DND-41 (cell line): ENCODE measurements at regions not wholly inside any gene's neighbourhood (a gene's known extent, or its start where the extent isn't known, plus 50 kb on each side); places are given as distances from the start of the nearest gene placed in this dataset.

ENCODE experiments used
- ATAC-seq: fragments of 200-7000 bp; cut with Tn5 transposase; 3 replicates; pipeline ENCODE4 v1.9.1; 2021; ENCODE audit warnings: low read depth; ENCODE audit not compliant: insufficient read depth
- DNase-seq: peaks from one replicate; pipeline ENCODE4 v3.0.0-alpha.2; 2020
- H2AFZ ChIP-seq: 2 replicates; pipeline ENCODE4 v1.6.0; 2012; ENCODE audit warnings: low read depth, low read length
- H3K27ac ChIP-seq: 2 replicates; pipeline ENCODE4 v1.5.1; 2012; ENCODE audit warnings: low read length, inconsistent platforms
- H3K27me3 ChIP-seq: fragments of 200-600 bp; sonication (generic); 2 replicates; pipeline ENCODE4 v1.6.0; 2012; ENCODE audit warnings: low read length, mild to moderate bottlenecking, inconsistent platforms; ENCODE audit not compliant: insufficient read depth, poor library complexity
- H3K36me3 ChIP-seq: 2 replicates; pipeline ENCODE4 v1.5.1; 2012; ENCODE audit warnings: low read length, inconsistent platforms; ENCODE audit not compliant: insufficient read depth
- H3K4me1 ChIP-seq: 2 replicates; pipeline ENCODE4 v1.5.1; 2012; ENCODE audit warnings: mild to moderate bottlenecking, low read length; ENCODE audit not compliant: insufficient read depth
- H3K4me2 ChIP-seq: 2 replicates; pipeline ENCODE4 v1.6.0; 2012; ENCODE audit warnings: mild to moderate bottlenecking, moderate library complexity, low read length, inconsistent platforms; ENCODE audit not compliant: insufficient read depth
- H3K4me3 ChIP-seq, 2 experiments: fragments of 200-600 bp in 1 of 2; shearing (Covaris generic) in 1 of 2; 2 replicates each; pipeline ENCODE4 v1.5.1; 2012 to 2016; ENCODE audit warnings: inconsistent platforms in 2 of 2, low read length in 2 of 2, mild to moderate bottlenecking in 2 of 2, low read depth in 1 of 2, moderate library complexity in 1 of 2
- H3K79me2 ChIP-seq: 2 replicates; pipeline ENCODE4 v1.6.0; 2012; ENCODE audit warnings: low read length, inconsistent platforms; ENCODE audit not compliant: insufficient read depth
- H3K9ac ChIP-seq: 2 replicates; pipeline ENCODE4 v1.6.0; 2012; ENCODE audit warnings: low read depth, mild to moderate bottlenecking, inconsistent platforms, low read length, moderate library complexity
- H3K9me3 ChIP-seq: 2 replicates; pipeline ENCODE4 v1.5.1; 2012; ENCODE audit warnings: low read length, moderate library complexity, mild to moderate bottlenecking, inconsistent platforms; ENCODE audit not compliant: insufficient read depth, severe bottlenecking
- H4K20me1 ChIP-seq: 2 replicates; pipeline ENCODE4 v1.6.0; 2012; ENCODE audit warnings: low read length; ENCODE audit not compliant: insufficient read depth
- CTCF ChIP-seq: IDR thresholded peaks from 2 replicates; pipeline ENCODE4 v1.5.1; 2012; ENCODE audit warnings: borderline replicate concordance, low read length, moderate library complexity, mild to moderate bottlenecking; ENCODE audit not compliant: poor library complexity, severe bottlenecking; ENCODE audit errors: extremely low read depth
- EZH2 ChIP-seq: IDR thresholded peaks from 3 replicates; pipeline ENCODE4 v1.6.1; 2012; ENCODE audit warnings: borderline replicate concordance, low read depth, mild to moderate bottlenecking, moderate library complexity, low read length, inconsistent platforms; ENCODE audit not compliant: severe bottlenecking

DNA sequence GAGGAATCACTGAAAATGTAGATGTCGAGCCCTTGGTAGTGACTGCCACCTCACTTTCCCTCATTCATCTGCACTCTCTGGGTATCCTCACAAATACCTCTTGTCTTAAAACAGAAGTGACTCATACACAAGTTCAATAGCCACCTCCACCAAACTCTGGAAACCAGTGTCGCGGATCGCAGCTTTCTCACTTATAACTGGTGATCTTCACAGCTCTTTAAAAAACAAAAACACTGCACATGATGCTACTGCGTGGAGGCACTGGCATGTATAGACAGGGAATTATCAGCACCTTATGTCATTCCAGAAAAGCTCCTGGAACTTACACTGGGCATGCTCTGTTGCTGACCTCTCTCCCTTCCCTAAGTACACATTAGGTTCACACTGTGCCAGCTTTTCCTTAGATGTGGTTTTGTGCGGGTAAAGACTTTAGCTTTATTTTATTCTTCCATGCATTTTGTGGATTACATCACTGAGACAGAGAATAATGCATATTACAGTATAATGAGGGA is 425.5 kb upstream of the CADM1 start:
- Histone ChIP-seq H3K4me3 (no peak overlapping the region), H3K4me1 (no peaks in the 10 kb centered on the region), H3K4me2 (no peak overlapping the region), H3K27me3 (no peaks in the 10 kb centered on the region), H3K79me2 (no peaks in the 10 kb centered on the region), H3K9ac (no peak overlapping the region), H4K20me1 (no peaks in the 10 kb centered on the region), H3K36me3 (no peaks in the 10 kb centered on the region), H3K27ac (no peak overlapping the region), H3K9me3 (no peaks in the 10 kb centered on the region), H2AFZ (no peak overlapping the region)
- ATAC-seq = no peak
- no peak for DNase-seq
- TF ChIP-seq CTCF = no peak
- no peak for TF ChIP-seq EZH2

DNA sequence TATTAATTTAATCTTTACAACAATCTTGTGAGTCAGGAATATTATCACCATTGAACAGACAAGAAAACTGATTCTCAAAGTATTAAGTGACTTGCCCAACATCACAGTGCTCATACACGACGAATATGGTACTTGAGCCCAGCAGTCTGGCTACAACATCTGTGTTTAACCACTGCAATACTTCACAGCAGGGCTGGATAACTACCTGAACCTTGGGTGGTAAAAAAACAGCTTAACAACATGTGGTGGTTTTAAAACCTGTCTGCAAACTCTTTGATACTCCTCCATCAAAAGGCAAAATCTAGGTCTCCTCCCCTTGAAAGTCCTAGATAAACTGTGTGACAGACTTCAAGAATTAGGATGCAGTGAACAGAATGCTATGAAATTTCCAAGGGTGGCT is 424.6 kb upstream of the CADM1 start:
- Histone ChIP-seq H3K79me2 (no peaks in the 10 kb centered on the region), H3K4me2 (no peak overlapping the region), H3K27ac (no peak overlapping the region), H4K20me1 (no peaks in the 10 kb centered on the region), H3K4me1 (no peaks in the 10 kb centered on the region), H3K9ac (no peak overlapping the region), H3K27me3 (no peaks in the 10 kb centered on the region), H2AFZ (no peak overlapping the region), H3K9me3 (no peaks in the 10 kb centered on the region), H3K36me3 (no peaks in the 10 kb centered on the region), H3K4me3 (no peak overlapping the region)
- TF ChIP-seq EZH2 (no peak), CTCF (no peak)
- DNase-seq (no peak), ATAC-seq (no peak)

DNA sequence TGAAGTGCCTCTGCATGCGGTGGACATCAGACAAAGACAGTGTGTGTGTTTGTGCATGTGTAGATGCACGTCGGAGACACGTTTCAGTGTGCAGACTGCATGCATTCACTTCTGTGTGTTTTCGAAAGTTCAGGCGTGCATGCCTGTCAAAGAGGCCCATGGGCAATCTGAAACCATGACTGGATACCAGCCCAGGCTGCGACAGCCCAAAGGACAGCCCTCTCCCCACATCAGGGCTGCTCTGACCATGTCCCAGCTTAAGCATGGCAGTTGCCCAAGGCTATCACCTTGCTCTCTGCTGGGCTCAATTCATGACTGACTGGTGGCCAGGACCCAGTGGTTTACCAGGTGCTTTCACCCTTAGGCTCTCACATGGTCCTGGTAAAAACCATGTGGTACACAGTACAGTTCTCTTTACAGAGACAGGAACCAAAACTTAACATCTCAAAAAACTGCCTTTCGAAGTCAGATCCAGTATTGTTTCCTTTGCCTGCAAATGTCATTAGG is 423.7 kb upstream of the CADM1 start:
- Histone ChIP-seq H3K79me2 (no peaks in the 10 kb centered on the region), H3K9me3 (no peaks in the 10 kb centered on the region), H3K27ac (no peak overlapping the region), H2AFZ (no peak overlapping the region), H3K4me3 (no peak overlapping the region), H3K4me1 (no peaks in the 10 kb centered on the region), H4K20me1 (no peaks in the 10 kb centered on the region), H3K9ac (no peak overlapping the region), H3K4me2 (no peak overlapping the region), H3K27me3 (no peaks in the 10 kb centered on the region), H3K36me3 (no peaks in the 10 kb centered on the region)
- DNase-seq = no peak
- no peak for ATAC-seq
- no peak for TF ChIP-seq CTCF

DNA sequence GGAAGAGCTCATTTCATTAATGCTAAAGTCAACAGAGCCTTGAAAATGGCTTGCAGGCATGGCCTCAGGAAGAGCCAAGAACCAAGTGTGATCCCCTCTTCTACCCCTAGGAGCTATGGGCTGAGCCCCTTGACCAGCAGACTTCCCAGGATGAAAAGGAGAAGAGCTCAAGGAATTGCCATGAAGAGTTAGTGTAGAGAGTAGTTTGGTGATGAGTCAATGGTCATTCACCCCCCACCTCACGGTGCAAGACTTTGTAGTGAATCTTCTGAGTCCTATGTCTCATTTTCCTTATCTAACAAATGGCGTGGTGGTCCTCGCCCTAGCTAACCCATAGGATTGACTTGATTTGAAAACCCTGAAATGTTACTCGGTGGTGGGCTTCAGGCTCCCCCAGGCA is 422.4 kb upstream of the CADM1 start:
- H3K4me3 ChIP-seq = no peak overlapping the region
- ATAC-seq (no peak), DNase-seq (no peak)
- H3K27ac ChIP-seq = no peak overlapping the region
- no peaks in the 10 kb centered on the region for H3K4me1 ChIP-seq
- no peak overlapping the region for H3K4me2 ChIP-seq
- no peaks in the 10 kb centered on the region for H3K79me2 ChIP-seq
- H4K20me1 ChIP-seq = no peaks in the 10 kb centered on the region
- H3K27me3 ChIP-seq = no peaks in the 10 kb centered on the region
- TF ChIP-seq CTCF (no peak), EZH2 (no peak)
- no peaks in the 10 kb centered on the region for H3K36me3 ChIP-seq
- no peaks in the 10 kb centered on the region for H3K9me3 ChIP-seq
- no peak overlapping the region for H2AFZ ChIP-seq
- H3K9ac ChIP-seq = no peak overlapping the region
